GM04504 (cell line): ENCODE measurements at regions not wholly inside any gene's neighbourhood (a gene's known extent, or its start where the extent isn't known, plus 50 kb on each side); places are given as distances from the start of the nearest gene placed in this dataset.
"Not testable (repeated sequence)": the region's sequence is repeated elsewhere in the genome, so short reads cannot be mapped to it uniquely, and the experiment has no call there.

ENCODE experiments used
- DNase-seq: peaks from one replicate; pipeline ENCODE4 v3.0.0-alpha.2; 2012; ENCODE audit warnings: low read depth

- DNase-seq, result no peak
Observed at GRCh38 chr9:22650145-22650544, 203.5 kb downstream of the DMRTA1 start.

DNA sequence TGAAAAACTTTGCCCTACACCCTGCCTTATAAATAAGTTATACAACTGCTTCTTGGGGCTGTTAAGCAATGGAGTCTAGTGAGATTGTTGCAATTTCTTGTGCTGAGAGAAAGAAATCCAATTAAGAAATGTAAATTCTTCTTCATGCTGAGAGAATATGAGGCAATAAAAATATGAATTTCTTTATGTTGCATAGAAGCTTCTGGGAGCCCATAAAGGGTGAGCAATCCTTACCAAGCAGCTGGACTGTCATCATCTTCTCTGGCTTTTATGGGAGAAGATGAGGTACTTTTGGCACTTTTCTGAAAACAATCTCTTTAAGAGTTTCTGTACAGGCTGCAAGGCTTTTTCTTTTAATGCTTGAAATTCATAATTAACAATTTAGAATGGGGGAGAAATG lies 204.3 kb downstream of the DMRTA1 start:
- DNase-seq, result no peak

DNA sequence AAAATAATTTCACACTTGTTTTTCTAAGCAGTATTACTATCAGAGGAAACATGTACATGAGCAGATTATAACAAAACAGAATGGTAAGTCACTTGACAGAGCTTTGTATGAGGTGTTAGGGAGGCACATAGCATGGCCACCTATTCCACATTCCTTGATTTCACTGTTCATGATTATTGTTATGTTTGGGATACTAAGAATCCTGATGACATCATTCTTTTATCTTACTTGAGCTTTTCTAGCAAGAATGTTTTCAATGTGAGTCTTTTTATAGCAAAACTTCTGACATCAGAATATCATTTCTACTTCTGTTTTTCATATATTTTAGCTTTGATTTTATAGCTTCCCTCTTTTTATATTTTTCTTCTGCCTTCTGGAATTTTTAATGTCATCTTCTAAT lies 208.2 kb downstream of the DMRTA1 start:
- DNase-seq, result no peak

- DNase-seq, result no peak
Observed at GRCh38 chr9:22657713-22658112, 211.1 kb downstream of the DMRTA1 start.

DNA sequence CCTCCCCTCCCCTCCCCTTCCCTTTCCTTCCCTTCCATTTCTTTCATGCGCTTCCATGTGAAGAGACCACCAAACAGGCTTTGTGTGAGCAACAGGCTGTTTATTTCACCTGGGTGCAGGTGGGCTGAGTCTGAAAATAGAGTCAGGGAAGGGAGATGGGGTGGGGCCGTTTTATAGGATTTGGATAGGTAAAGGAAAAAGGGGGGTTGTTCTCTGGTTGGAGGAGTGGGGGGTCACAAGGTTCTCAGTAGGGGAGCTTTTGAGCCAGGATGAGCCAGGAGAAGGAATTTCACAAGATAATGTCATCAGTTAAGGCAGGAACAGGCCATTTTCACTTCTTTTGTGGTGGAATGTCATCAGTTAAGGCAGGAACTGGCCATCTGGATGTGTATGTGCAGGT lies 211.9 kb downstream of the DMRTA1 start:
- not testable (repeated sequence) for DNase-seq

DNA sequence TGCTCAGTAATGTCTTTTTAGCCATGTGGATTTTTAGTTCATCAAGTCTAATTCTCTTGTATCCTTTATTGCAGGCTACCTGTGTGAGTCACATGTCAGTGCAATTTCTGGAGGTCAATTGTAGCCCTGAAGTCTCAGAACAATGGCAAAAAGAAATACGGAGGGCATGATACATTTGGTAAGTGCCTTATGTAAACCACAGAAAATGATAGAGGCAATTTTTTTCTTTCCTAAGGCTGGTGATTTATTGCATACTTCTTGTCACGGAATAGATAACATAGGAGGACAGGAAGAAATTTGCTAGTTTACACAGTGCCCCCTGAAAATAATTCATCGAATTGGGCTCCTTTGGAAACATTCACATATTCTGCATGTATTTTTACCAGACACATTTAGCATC lies 235.9 kb downstream of the DMRTA1 start:
- DNase-seq, result no peak

GRCh38 chr9:22682961-22683699 lies 236.5 kb downstream of the DMRTA1 start:
- DNase-seq, result peak; percentile 10

- peak; percentile 3 for DNase-seq
Observed at GRCh38 chr9:22683700-22684075, 237.1 kb downstream of the DMRTA1 start.

DNA sequence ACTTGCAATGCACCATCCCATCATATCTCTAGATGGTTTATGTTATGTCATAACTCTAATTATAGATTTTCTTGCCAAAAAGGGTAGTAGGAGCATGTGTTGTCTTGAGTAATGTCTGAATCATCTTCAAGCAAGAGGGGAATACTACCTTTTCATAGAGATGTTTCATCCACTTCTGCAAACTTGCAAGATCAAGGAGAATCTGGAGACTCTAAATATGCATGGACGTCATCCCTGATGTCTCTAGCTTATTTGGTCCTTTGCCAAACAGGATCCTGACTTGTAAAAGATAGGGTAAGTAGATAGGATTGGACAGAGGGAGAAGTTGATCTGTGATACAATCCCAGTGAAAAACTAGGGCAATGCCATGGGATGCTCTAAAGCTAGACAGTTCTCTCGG lies 246.5 kb downstream of the DMRTA1 start:
- DNase-seq, result no peak

GRCh38 chr9:22700171-22700570 lies 253.5 kb downstream of the DMRTA1 start:
- DNase-seq, result no peak

DNA sequence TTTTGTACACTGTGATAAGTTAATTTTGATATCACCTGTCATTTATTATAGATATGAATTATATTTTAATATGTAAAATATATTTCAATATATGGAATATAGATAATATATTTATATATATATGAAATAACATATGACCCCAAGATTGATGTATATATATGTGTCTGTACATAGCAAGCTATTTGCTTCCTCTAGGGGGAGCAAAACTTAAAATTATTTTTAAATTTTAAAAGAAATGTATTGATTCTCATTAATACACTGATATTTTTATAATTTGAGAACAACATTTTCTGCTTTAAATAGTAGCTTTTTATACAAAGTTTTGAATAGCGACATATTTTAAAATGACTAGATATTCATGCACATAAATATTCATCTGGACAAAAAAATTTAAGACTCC lies 272.0 kb downstream of the DMRTA1 start:
- no peak for DNase-seq

- DNase-seq, result no peak
Observed at GRCh38 chr9:22722492-22722891, 275.9 kb downstream of the DMRTA1 start.

DNA sequence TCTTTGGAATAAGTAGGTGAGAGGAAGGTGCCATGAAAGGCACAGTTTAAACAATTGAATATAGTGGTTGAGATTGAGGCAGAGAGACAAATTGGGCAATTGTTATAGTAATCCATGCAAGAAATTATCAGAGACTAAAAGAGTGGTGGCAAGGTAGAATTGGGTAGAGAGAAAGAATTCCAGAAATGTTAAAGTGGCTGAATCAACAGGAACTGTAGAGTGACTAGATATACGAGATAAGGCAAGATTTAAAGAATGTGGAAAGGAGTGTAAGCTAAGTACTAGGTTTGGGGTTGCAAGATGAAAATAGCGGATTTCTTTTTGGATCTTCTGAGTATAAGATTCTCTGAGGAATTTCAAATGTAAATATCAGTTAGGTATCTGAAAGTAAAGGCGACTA lies 285.2 kb downstream of the DMRTA1 start:
- no peak for DNase-seq

- no peak for DNase-seq
Observed at GRCh38 chr9:22739712-22740111, 293.1 kb downstream of the DMRTA1 start.

GRCh38 chr9:22740781-22741180 lies 294.2 kb downstream of the DMRTA1 start:
- DNase-seq, result no peak

DNA sequence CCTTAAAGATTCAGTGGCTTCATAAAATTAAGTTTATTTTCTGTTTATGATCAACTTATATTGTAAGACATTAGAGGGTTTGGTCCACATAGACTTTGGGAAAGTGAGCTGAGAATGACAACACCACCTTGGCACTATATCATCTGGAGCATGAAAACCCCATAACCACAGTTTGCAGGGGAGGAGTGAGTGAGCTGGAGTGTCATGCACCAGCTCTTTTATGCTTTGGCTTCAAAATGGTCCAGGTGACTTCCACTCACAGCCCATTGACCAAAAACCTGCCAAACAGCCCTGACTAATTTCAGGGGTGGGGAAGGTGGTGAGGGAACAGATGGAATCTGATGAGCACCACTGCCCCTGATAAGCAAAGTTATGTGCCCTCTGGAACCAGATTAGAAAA lies 295.8 kb downstream of the DMRTA1 start:
- DNase-seq, result no peak

DNA sequence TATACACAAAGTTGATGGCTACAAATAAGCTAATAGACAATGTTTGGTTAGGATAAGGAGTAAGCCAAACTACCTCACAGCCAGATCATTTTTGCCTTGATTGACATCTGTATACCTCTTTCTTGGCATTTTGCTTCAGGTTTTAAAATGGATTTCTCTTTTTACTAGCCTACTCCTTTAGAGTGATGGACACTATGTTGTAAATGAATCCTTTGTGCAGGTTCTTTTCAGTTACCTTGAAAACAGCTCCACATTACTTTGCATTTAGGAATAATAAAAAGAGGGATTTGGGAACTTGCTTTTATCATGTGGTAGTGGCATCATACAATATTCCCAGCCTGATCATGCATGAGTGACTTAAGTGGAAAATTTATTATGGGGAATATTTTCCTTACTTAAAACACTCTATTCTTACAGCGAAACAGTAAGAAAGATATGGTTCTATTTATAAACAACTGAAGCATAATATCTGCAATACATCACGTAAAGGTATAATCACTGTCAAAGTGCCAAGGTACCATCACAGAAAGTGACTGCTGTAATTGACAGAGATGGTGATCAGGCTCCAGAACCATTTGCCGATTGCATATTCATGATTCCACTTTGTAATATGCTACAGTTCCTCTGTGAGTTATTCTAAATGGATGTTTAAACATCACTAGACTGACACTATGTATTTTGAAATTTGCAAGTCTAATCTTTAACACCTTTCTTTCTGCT lies 327.0 kb downstream of the DMRTA1 start:
- DNase-seq, result no peak

DNA sequence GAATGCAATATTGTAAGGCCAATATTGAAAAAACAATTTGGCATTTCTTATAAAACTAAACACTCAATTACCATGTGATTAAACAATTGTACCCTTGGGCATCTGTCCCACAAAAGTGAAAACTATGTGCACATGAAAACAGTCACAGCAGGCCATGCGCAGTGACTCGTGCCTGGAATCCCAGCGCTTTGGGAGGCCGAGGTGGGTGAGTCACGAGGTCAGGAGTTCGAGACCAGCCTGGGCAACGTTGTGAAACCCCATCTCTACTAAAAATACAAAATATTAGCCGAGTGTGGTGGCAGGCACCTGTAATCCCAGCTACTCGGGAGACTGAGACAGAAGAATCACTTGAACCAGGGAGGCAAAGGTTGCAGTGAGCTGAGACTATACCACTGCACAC lies 343.7 kb downstream of the DMRTA1 start:
- no peak for DNase-seq

DNA sequence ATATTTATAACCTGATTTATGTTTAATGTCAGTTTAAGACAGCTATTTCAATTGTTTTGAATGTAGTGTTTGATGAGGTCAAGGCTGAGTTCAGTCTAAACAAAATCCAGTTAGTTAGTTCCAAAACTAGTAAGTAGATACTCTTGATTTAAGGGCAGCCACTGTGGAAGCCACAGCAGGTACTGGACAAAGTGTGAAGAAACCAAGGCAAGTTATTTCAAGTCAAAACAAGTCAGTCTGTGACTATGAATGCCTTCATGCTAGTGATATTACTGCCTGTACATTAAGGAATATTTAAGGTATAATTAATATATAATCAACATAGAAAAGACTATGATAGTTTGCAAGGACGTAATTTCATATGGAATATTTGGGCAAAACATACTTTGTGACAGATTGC lies 362.3 kb downstream of the DMRTA1 start:
- DNase-seq, result no peak

GRCh38 chr9:22809371-22809770 lies 362.7 kb downstream of the DMRTA1 start:
- no peak for DNase-seq

- DNase-seq, result no peak
Observed at GRCh38 chr9:22813529-22813928, 366.9 kb downstream of the DMRTA1 start.

DNA sequence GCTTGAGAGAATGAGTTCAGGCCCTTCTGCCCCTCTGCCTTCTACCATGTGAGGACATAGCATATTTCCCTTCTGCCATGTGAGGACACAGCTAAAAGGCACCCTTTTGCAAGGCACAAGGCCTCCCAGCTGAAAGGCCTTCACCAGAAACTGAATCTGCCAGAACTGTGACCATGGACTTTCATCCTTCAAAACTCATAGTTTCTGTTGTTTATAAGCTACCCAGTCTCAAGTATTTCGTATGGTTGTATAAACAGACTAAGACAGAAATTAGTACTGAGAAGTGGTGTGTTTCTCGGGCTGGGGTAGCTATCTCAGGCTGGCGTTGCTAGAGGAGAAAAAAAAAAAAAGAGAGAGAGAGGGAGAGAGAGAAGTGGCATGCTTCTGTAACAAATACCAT lies 368.6 kb downstream of the DMRTA1 start:
- DNase-seq, result no peak

DNA sequence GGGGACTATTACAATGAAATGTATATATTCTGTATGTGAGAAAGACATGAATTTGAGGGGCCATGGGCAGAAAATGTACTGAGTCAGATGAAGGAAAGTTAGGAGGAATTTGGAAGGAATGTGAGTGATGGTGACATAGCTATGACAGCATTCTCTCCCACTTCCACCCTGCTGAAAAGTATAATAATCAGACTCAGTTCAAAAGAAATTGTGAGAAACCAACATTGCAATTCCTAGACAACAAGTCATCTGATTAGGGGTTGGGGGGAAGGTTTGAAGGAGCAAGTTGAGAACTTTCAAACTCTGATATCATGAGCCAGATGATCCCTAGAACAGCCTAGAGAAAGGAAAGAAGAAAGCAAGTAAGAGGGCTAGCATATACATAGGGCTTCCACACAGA lies 370.6 kb downstream of the DMRTA1 start:
- no peak for DNase-seq

- DNase-seq, result no peak
Observed at GRCh38 chr9:22829236-22829635, 382.6 kb downstream of the DMRTA1 start.
